ENCODE measurements at regions not wholly inside any gene's neighbourhood (a gene's known extent, or its start where the extent isn't known, plus 50 kb on each side); places are given as distances from the start of the nearest gene placed in this dataset.

DNA sequence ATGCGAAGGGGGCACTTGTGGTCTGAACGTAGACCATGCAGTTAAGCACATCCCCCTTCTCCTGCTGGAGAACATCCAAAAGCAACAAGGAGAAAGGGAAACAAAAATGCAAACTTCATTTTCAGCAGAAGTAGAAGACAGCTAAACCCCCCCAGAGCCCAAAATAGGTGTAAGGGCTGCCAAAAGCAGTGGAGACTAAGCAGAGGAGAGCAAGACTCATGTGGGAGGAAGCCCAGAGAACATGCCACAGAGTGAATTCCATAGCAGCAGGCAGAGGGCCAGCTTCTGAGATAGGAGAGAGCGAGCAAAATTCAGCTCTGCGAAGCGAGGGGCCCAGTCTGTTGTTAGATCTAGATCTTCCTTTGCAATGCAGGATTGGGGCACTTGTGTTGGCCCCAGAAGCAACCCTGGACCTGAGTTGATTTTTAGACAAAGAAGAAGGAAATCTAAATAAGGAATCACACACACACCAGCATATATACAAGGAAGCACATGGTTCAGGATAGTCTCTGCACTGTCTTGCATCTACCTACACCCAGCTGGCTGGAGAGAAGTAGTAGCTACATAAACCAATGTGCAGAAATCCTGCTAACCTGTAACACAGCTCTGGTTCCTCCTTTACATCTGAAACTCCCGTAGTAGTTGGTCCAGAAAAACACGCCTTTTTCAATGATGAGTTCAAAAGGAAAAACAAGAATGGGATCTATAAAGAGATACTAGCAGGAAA lies 199.6 kb downstream of the SPRY2 start:
- ATAC-seq (peak; percentile 98), DNase-seq (peak; percentile 73)
- intact Hi-C loops (cut with micrococcal nuclease) = no loop called here

DNA sequence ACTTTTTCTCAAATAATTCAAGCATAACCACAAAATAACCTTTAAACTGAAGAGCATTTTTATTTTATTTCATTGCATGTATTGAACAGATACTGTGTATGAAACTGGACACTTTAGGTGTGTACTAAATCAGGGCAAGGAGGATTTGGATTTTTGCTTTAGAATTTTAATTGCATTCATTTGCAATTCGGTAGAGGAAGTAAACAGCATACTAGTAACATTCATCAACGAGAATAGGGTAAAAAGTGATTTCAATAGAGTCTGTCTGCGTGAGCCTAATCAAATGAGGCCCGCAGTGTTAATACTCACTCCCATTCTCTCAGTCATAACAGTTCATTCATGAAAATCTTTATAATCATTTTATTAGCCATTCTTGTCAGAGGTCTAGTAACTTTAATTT lies 200.2 kb downstream of the SPRY2 start:
- ATAC-seq = peak; percentile 7

DNA sequence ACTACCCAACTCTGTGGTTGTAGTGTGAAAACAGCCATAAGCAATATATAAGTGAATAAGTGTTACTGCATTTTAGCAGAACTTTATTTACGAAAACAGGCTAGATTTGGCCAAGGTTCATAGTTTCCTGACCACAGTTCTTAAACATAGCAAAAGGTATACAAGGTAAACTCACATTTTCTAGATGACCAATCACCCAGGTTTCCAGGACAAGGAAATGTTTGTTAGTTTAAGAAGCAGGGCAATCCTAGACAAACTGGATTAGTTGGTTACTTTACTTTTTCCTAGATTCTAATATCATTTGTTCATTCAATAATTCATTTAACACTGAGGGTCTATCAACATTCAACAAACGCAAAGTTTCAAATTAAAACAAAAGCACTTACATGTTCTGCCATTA lies 201.7 kb downstream of the SPRY2 start:
- intact Hi-C loops (cut with micrococcal nuclease) = no loop called here
- no peak for DNase-seq
- no peak for ATAC-seq

More for the DNA sequence above, 200.2 kb downstream of the SPRY2 start:
- intact Hi-C loops (cut with micrococcal nuclease) = no loop called here
- DNase-seq = no peak

DNA sequence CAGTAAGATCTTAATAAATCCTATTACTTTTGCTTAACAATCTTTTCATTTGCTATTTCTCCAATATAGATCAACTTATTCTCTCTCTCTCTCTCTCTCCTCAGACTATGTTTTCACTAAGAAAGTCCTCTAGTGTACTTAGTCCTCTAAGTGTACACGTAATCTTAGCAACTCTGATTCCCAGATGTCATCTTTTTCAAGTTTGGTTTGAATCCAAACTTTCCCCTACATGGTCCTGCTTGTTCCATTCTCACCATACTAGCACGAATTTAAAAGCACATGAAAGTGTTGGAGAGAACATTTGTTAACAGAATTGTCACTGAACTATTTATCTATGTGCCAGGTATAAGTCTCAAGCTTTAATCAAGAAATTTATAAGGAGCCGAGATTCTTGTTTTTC lies 202.9 kb downstream of the SPRY2 start:
- ATAC-seq (no peak), DNase-seq (no peak)
- intact Hi-C loops (cut with micrococcal nuclease) = no loop called here

DNA sequence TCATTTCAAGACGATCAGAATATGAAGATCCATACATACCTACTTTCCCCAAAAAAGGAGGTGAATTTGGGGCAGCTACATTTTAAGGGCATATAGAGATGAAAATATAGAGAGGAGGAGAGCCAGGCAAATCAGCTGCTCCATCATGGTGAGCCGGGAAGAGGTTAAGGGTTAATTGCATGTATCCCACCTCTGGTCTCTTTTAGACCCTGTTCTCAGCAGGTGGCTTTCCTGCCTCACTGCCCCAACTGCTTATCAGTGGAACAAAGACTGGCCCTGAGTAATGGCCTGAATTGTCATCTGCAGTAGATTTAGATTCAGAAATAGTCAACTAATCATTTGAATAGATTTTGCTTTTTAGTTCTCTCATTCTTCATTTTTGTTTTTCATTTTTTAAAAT lies 206.6 kb downstream of the SPRY2 start:
- DNase-seq = no peak
- intact Hi-C loops (cut with micrococcal nuclease) = loop anchor here (5.0 kb wide), 1 partner anchor 203 kb away; no protein-coding TSS in a partner anchor
- ATAC-seq = no peak

DNA sequence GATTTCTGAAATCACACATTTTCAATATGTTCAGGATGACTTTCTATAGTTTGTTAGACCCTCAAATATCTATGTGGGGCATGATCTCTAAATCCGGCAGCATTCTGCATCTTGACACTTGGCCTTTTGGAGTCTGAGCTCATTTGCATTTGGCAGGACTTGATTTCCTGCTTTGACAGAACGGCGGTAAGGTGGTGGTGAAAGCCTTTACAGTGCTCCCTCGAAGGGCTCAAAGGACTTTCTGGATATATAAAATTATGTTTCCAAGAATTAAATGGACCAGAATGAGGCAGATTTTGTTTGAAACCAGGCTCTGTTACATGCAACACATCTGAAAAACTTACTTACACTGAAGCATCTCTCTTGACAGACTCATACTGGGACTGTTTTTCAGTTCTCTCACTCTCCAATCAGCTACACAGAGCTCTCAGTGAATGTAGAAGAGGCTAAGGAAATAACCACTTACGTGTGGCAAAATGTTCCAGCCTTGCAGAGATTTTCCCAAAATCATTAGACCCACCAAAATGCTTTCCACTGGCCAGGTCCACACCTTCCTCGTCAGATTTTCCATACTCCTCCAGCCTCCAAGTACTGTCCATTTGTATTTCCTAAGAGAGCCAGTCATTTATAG lies 207.2 kb downstream of the SPRY2 start:
- intact Hi-C loops (cut with micrococcal nuclease) = loop anchor here (5.0 kb wide), 1 partner anchor 204 kb away; no protein-coding TSS in a partner anchor
- ATAC-seq (peak; percentile 40), DNase-seq (no peak)

DNA sequence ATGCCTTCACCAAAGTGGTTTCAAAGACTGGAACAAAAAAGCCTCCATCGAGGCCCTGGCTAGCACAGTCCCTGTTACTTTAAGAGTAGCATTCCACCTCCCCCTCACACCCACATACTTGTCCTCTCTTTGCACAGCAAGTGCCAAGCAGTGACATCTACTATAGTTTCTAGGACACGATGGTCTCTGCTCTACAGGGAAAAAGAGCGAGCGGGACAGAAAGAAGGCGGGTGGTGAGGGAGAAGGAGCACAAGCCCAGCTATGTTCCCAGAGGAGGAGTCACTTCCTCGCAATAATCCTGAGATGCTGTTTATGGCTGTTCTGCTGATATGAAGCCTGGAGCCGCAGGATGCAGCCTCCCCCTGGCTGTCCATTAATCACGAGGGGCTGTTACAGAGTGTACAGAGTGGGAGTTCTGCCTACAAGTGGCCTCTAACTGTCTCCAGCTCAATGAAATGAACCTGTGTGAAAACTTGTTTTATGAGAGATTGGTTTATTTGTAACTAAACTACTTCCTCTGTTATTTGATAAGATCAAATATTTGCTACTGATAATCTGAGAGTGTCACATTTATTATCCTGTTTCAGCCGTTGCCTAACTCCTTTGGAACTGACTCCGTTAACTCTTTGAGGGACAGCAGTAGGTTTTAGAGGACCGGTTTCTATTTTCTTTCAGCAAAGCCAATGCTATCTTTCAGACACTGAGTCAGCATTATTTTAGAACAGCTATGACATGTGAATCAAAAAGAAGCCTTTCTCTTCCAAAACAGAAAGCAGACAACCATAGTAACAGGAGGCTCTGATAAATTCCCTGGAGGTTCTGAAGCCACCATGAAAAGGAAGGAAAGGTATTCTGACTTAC lies 208.0 kb downstream of the SPRY2 start:
- intact Hi-C loops (cut with micrococcal nuclease) = loop anchor here (5.0 kb wide), 1 partner anchor 204 kb away; no protein-coding TSS in a partner anchor

DNA sequence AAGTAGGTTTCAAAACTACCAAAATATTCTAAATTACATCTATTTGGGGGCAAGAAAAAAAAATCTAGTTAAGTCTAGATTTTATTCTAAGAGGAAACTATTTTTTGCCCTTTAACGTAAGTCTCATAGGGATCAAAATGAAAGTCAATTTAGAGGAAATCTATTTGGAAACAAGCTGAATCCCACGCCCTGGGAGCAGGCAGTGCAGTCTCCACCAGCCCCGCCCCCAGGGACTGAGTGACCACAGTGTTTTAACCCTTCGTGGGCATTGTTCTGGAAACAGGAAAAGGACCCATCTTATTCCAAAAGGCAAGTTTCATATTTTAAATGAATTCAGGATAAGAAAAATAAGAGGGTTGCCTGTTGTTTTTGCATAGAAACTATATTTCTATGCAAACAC lies 209.7 kb downstream of the SPRY2 start:
- peak; percentile 87 for DNase-seq
- intact Hi-C loops (cut with micrococcal nuclease) = loop anchor here (5.0 kb wide), 1 partner anchor 206 kb away; no protein-coding TSS in a partner anchor
- ATAC-seq = peak; percentile 52

More for the DNA sequence above, 208.0 kb downstream of the SPRY2 start:
- ATAC-seq (peak; percentile 96), DNase-seq (peak; percentile 66)

DNA sequence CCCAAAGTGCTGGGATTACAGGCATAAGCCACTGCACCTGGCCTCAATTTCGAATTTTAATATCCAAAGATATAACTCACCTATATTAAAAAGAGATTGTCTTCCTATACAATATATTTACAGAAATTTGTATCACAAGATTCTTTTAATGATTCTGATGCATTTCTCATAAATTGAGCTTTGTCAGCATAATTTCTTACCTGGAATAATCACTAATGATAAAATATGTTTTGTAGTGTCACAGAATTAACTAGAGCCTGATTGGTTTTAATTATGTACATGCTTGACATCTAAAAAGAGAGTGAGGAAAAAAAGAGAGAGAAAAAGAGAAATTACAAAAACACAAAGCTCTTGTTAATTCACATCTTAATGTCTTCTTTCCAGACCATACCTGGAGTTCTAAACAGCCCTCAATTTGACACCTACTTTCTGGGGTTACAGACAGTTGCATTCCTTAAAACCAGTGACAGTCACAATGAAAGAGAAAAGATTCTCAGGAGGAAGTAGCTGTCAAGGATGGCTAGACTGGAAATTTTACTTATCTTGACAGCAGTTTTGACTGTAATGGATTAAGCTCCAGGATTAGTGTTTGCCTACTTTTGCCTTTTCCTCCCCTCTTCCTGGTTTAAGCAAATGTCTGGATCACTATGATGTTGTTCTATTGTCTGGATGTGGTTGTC lies 214.4 kb downstream of the SPRY2 start:
- intact Hi-C loops (cut with micrococcal nuclease) = no loop called here
- DNase-seq (no peak), ATAC-seq (no peak)

DNA sequence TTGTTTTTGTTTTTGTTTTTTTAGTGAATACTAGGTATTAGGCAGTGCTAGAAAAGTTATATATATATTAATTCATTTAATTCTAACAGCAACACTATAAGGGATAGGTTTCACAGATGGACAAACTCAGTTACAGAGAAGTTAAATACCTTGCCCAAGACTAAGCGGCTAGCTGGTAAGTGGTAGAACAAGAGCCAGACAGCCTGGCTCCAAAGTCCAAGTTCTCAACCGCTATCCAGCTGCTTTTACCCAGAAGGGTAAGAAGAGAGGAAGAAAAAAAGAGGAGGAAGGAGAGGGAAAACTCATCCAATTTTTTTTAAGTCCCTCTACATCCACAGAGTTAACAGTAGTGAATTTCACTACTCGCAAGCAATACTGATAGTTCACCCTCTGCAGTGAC lies 217.0 kb downstream of the SPRY2 start:
- DNase-seq (no peak), ATAC-seq (no peak)
- intact Hi-C loops (cut with micrococcal nuclease) = no loop called here

DNA sequence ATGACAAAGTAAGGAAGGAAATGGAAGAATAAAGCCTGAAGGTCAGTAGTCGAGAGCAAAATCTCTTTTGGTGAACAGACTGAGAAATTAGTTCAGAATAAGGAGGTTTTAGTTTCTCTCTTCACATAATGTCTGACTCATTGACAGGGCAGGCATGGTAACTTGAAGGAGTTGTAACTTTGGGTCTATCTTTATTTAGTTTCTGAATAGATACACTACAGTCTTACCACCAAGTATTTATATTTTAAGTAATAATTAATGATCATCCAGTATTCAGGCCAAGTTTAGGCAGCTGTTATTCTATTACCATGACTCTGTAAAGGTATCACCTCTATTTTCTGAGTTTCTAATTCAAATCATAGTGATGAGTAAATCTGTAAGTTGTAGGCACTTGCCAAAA lies 219.9 kb downstream of the SPRY2 start:
- ATAC-seq (no peak), DNase-seq (no peak)
- intact Hi-C loops (cut with micrococcal nuclease) = no loop called here

DNA sequence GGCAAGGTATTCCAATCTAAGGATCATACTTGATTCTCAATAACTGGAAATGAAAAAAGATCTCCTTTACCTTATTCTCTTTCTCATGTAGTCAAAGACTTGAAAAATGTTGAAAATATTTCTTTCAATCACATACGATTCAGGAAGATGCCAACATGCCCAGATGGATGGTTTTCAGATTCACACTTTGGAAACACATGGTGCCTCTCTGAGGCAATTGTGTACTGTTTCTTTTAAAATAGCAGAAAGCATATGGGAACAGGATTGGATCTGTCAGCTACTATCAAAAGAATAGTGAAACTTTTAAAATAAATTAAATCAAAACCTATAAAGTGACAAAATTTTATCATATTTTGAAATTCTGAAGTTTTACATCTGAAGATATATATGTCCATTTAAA lies 222.4 kb downstream of the SPRY2 start:
- ATAC-seq (no peak), DNase-seq (no peak)
- intact Hi-C loops (cut with micrococcal nuclease) = no loop called here

DNA sequence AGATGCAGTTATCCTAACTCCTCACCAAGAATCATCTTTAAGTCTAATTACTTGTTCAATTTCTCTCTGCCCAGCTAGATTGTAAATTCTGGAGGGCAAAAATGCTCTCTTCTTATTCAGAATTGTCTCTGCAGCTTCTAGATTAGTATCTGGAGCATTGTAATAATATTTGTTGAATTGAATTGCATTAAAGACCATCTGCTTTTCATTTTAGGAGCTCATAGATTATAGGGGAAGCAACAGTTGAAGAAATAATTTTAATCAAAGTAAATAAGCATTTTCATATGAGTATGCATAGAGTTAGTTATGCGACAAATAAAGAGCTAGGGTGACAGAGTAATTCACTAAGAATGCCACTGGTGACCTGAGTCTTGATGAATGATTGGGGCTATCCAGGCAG lies 222.8 kb downstream of the SPRY2 start:
- DNase-seq (no peak), ATAC-seq (no peak)
- intact Hi-C loops (cut with micrococcal nuclease) = no loop called here

DNA sequence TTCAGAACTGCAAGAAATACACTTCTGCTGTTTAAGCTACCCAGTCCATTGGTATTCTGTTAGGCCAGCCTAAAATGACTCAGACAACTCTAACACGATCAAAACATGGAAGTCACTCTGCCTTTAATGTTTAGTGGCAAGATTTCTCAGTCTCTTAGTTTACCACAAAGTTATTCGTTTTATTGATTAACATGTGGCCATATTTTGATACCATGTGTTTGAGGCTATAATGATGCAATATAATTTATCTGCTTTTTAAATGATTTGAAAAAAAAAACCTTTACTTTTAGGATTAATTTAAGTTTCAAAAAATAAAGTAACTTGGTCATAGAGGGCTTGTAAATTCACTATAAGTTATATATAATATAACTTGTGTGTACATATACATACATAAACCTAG lies 223.4 kb downstream of the SPRY2 start:
- DNase-seq (no peak), ATAC-seq (no peak)
- intact Hi-C loops (cut with micrococcal nuclease) = no loop called here

DNA sequence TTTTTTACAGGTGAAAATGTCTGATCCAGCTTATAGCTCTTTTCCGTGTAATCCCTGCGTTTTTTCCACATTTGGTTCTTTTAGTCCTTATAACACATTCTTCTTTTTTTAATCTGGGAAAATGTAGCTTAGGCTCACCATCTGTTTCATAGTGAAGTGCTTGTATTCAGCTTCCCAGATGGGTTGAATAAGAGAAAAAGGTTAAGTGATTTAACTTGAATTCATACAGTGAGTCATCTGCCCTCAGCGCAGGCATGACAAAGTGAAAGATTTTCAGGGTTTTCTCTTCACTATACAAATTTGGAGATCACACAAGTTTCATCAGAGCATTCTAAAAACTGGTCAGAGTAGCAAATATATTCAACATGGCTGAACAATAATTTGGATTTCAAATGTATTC lies 224.8 kb downstream of the SPRY2 start:
- no peak for ATAC-seq
- DNase-seq = no peak
- intact Hi-C loops (cut with micrococcal nuclease) = no loop called here

DNA sequence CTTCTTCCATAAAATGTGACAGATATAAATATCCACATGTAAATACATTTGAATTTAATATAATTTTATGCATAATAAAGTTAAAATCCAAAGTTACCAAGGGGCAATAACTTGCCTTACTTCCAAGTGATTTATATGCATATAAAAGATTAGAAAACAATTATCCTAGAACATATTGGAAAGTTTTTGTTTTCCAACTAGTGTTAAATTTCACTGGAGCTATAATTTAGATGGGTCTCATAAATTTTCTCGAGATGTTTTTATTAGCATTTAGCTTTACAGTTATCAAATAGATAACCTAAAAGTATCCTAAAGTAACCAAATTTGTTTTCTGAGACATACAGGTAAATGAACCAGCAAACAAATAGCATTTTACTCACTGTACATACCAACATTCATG lies 225.3 kb downstream of the SPRY2 start:
- no peak for DNase-seq
- no peak for ATAC-seq
- intact Hi-C loops (cut with micrococcal nuclease) = no loop called here

DNA sequence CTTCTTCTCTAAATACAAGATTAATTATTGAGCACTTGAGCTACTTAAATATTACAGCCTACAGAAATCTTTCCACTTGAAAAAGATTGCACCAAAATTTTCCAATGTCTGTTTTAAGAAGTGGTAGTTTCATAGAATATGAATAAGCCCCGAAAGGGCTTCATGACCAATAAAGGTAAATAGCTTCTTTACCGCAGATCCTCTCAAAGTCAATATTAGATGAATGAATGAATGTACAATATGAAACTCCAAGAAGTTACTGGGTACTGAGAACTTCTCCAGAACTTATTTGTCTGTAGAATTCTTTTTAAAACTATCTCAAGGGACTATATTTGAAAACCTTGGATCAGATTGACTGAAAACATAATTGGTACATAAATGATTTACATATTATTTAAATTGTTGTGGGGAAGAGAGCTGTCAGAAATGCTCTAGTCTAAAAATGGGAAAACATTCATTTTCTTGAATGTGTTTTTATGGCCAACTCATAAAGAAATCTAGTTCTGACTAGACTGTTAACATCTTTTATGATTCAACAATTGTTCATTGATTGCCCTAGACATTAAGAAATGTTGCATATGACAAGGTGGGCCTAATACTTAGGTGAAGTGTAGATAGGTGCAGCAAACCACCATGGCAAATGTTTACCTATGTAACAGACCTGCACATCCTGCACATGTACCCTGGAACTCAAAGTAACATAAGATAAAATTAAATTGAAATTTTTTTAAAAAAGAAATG lies 227.0 kb downstream of the SPRY2 start:
- ATAC-seq = no peak

DNA sequence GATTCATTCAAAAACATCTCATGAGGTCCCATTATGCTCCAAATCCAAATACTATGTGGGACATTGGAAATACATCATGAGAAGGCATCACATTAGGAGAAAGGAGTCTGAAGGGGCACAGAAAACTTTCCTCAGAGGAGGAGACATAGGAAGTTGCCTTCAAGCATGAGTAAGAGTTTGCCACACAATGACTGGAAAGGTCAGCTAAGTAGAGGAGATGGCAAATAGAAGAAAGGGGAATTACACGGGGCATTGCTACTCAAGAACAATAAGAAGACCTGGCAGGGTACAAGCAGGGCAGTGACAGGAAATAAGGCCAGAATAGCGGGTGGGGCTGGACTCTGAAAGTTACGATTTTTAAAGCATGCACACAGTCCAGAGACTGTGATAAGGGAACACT lies 231.6 kb downstream of the SPRY2 start:
- DNase-seq (no peak), ATAC-seq (no peak)
- intact Hi-C loops (cut with micrococcal nuclease) = no loop called here

More for the DNA sequence above, 227.0 kb downstream of the SPRY2 start:
- no peak for DNase-seq
- intact Hi-C loops (cut with micrococcal nuclease) = no loop called here

DNA sequence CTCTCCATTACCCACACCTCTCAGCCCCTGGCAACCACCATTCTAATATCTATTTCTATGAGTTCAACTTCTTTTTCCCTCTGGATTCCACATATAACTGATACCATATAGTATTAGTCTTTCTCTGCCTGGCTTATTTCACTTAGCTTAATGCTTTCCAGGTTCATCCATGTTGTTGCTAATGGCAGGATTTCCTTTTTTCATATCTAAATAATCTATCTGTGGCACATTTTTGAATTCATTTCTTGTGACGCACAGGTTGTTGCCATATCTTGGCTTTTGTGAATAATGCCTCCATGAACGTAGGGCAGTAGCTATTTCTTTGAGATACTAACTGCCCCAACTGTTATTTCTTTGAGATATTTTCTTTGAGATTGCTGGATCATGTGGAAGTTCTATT lies 235.6 kb downstream of the SPRY2 start:
- DNase-seq = no peak
- intact Hi-C loops (cut with micrococcal nuclease) = no loop called here
- no peak for ATAC-seq

Measured in left ventricle myocardium superior (tissue), 1 donor.